ENCODE measurements at regions not wholly inside any gene's neighbourhood (a gene's known extent, or its start where the extent isn't known, plus 50 kb on each side); places are given as distances from the start of the nearest gene placed in this dataset.
A peak's percentile ranks its signal among the peaks of the same experiment; 100 is the strongest.

DNA sequence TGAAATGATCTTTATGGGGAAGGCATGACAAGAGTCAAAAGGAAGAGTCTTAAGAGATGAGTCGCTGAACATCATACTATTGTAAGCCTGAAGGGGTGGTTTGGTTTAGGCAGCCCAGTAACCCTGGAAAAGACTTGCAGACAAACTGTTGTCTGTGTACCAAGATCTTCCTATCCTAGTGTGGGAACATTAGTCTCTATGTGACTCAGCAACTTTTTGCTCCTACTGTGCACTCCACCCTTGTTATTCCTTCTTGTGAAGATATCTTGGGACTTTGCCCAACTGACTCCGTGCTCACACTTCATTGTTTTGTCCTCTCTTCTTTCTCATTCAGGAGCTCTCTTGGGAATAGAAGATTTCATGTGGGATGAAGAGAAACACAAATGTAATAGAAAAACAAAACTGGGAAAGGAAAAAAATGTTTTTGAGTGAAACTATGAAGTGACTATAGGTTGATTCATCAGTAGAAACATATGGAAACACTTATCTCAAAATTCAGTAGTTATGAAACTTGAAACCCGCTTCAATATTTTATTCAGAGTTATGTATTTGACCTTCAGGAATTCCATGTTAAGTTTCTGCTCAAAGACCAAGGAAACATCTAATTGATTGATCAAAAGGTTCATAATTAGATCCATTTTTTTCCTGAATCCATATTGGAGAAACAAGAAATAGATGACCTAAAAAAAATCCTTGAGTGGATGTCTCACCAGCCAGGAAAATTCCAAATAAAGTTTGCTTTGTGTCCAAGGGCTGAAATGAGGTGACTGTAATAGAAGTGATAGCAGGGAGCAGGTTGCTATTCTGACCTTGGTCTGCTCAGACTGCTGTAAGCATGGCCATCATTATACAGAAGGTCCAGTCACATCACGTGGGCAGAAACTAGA, 67.2 kb downstream of the BTG1 start:
- in situ Hi-C loops (cut with HindIII; ENCODE audit: low sequenced_read_pairs) = no loop called here
- H3K4me3 ChIP-seq (ENCODE audit: low read depth, low read length) = no peak overlapping the region
- TF ChIP-seq, protein P1, sequence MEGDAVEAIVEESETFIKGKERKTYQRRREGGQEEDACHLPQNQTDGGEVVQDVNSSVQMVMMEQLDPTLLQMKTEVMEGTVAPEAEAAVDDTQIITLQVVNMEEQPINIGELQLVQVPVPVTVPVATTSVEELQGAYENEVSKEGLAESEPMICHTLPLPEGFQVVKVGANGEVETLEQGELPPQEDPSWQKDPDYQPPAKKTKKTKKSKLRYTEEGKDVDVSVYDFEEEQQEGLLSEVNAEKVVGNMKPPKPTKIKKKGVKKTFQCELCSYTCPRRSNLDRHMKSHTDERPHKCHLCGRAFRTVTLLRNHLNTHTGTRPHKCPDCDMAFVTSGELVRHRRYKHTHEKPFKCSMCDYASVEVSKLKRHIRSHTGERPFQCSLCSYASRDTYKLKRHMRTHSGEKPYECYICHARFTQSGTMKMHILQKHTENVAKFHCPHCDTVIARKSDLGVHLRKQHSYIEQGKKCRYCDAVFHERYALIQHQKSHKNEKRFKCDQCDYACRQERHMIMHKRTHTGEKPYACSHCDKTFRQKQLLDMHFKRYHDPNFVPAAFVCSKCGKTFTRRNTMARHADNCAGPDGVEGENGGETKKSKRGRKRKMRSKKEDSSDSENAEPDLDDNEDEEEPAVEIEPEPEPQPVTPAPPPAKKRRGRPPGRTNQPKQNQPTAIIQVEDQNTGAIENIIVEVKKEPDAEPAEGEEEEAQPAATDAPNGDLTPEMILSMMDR (IDR thresholded peaks at IDR 0.05; ENCODE audit: low read depth, low read length) = no peak
- peak; percentile 97 for DNase-seq (ENCODE audit: low read depth, low spot score)

DNA sequence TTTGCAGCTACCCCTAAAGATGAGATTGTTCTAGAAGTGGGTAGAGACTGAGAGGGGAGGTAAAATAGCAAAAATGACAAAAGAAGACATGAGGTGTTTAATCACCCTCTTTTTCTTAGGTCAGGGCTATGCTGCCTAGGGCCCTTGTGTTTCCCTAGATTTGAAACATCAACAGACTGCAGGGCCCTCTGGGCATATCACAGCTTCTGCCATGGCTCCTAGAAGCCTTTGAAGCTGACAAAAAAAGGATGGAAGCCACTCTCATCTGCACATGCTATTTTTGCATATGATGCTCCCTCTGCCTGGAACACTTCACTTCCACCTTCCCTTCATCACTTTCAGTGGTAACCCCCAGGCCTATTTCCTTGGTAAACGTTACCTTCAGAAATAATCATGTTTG, 68.1 kb downstream of the BTG1 start:
- TF ChIP-seq, protein P1 (IDR thresholded peaks at IDR 0.05; ENCODE audit: low read depth, low read length) = no peak
- in situ Hi-C loops (cut with HindIII; ENCODE audit: low sequenced_read_pairs) = no loop called here
- H3K4me3 ChIP-seq (ENCODE audit: low read depth, low read length) = no peak overlapping the region
- DNase-seq (ENCODE audit: low read depth, low spot score) = no peak

DNA sequence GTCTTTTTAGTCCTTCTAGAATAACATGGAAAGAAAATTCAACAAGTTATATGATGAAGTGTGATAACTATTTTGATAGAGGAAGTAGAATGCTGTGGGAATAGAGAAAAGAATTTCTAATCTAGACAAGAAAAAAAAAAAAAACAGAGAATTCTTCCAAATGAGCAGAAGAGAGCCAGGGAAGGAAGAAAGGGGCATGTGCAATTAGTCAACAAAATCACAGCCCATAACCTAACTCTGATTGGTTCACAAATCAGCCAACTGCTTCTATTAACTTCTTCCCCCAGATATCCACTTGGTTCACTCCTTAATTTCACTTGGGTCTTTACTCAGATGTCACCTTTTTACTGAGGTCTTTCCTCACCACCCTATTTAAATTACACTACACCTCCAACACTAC, 69.5 kb downstream of the BTG1 start:
- in situ Hi-C loops (cut with HindIII; ENCODE audit: low sequenced_read_pairs) = no loop called here
- H3K4me3 ChIP-seq (ENCODE audit: low read depth, low read length) = no peak overlapping the region
- TF ChIP-seq, protein P1 (IDR thresholded peaks at IDR 0.05; ENCODE audit: low read depth, low read length) = no peak
- no peak for DNase-seq (ENCODE audit: low read depth, low spot score)

DNA sequence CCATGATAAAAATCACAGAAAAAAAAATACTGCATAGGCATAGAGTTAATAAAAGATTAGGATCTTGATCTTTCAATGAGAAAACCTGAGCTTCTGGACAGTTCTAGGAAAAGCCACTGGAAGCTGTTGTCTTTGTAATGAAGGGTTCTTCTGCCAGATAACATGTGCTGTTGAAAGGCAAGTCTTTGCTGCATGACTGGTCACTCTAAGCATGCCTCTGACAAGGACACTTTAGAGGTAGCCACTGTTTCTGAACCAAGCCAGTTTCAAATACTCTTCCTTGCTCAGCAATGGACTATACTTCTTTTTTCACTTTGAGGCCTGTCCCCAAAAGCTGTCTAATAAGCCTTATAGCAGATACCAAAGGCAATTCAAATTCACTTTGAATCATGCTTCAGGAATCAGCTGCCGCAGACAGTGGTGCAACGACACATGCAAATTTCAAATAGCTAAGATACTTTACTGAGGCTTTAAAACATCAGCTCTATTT, 70.2 kb downstream of the BTG1 start:
- TF ChIP-seq, protein P1 (IDR thresholded peaks at IDR 0.05; ENCODE audit: low read depth, low read length) = no peak
- DNase-seq (ENCODE audit: low read depth, low spot score) = peak; percentile 67
- no peak overlapping the region for H3K4me3 ChIP-seq (ENCODE audit: low read depth, low read length)
- in situ Hi-C loops (cut with HindIII; ENCODE audit: low sequenced_read_pairs) = no loop called here

DNA sequence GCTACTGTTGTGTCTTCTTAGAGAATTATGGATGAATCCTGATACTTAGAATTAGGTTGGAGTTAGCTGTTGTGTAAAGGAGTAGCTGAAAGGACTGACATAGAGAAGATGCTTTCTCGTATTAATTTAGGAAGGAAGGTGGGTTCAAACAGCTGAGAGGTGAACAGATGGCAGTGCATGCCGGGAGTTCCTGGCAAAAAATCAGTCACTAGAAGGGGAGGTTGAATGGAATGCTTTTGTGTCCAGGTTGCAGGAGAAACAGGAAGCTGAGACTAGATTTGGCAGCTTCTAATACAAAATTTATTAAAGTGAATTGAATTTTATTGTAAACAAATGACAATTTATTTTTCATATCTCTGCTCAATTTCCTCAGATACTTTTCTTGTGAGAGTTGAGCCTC, 70.8 kb downstream of the BTG1 start:
- no peak overlapping the region for H3K4me3 ChIP-seq (ENCODE audit: low read depth, low read length)
- in situ Hi-C loops (cut with HindIII; ENCODE audit: low sequenced_read_pairs) = no loop called here
- DNase-seq (ENCODE audit: low read depth, low spot score) = no peak
- TF ChIP-seq, protein P1 (IDR thresholded peaks at IDR 0.05; ENCODE audit: low read depth, low read length) = no peak

DNA sequence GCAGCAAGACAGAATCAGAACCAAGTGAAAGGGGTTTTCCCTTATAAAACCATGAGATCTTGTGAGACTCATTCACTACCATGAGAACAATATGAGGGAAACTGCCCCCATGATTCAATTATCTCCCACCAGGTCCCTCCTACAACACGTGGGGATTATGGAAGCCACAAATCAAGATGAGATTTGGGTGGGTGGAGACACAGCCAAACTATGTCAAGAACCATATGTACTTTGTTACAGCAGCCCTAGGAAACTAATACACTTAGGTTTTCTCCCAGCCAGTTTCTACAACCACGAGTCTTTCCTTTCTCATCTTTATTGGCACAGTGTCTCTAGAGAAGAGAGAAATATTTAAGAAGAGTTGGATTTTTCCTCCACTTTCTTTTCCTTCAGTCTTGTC, 72.6 kb downstream of the BTG1 start:
- in situ Hi-C loops (cut with HindIII; ENCODE audit: low sequenced_read_pairs) = no loop called here
- no peak for DNase-seq (ENCODE audit: low read depth, low spot score)
- TF ChIP-seq, protein P1 (IDR thresholded peaks at IDR 0.05; ENCODE audit: low read depth, low read length) = no peak
- H3K4me3 ChIP-seq (ENCODE audit: low read depth, low read length) = no peak overlapping the region
